HAP-1 (cell line): ENCODE measurements at regions not wholly inside any gene's neighbourhood (a gene's known extent, or its start where the extent isn't known, plus 50 kb on each side); places are given as distances from the start of the nearest gene placed in this dataset.

Experiments used
- DNase-seq, 2 experiments: peaks; one replicate each; pipeline ENCODE4 v3.0.0-alpha.2; 2016 to 2020; ENCODE audit warnings: low spot score in 2 of 2
- H3K27me3 ChIP-seq: fragments of 250-450 bp; sonication (Bioruptor Pico); 2 replicates; pipeline ENCODE4 v1.5.1; 2020; ENCODE audit warnings: low read depth, mild to moderate bottlenecking, moderate library complexity
- H3K36me3 ChIP-seq: fragments of 250-450 bp; sonication (Bioruptor Pico); replicated peaks from 2 replicates; pipeline ENCODE4 v1.5.1; 2020; ENCODE audit warnings: mild to moderate bottlenecking
- H3K4me1 ChIP-seq: fragments of 250-450 bp; sonication (Bioruptor Pico); 2 replicates; pipeline ENCODE4 v1.5.1; 2020; ENCODE audit warnings: mild to moderate bottlenecking
- H3K4me3 ChIP-seq: fragments of 250-450 bp; sonication (Bioruptor Pico); 2 replicates; pipeline ENCODE4 v1.5.1; 2020; ENCODE audit warnings: mild to moderate bottlenecking, moderate library complexity
- H3K9me3 ChIP-seq: fragments of 250-450 bp; sonication (Bioruptor Pico); 2 replicates; pipeline ENCODE4 v1.5.1; 2020; ENCODE audit warnings: mild to moderate bottlenecking, moderate library complexity
- in situ Hi-C: fragments of 300-500 bp; cut with MboI; formaldehyde crosslinking; loops from 3 replicates; pipeline ENCODE4 v1.14.3; 2020; ENCODE audit warnings: low sequenced_read_pairs, inconsistent platforms, mixed read lengths

DNA sequence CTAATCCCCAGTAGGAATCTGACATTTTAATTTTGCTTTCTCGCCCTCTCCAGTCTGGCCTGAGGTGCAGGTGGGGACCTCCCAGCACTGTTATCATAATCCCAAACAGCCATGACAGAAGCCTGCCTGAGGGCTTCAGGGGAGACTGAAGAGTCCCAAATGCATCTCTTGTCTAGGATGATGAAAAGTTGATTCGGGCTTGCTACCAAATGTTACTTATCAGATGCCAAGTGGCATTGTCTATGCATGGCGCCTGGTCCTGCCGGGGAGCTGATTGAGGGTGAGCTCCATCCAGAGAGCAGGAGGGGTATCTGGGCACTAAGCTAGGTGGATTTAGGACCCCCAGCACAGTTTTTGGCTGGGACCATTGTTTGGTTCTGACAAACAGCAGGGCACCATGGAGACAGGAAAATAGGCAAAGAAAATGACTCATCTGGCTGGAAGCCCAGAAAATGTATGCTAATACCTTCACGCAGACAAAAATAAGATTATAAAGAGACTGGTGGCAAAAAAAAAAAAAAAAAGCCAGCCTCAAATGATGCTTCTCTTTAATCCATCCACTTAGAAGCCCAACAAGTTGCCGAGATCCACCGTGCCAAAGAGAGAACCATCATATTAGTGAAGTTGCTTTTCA lies 513.7 kb upstream of the SULF2 start:
- peaks cover 28% of the 10 kb centered on the region for H3K4me1 ChIP-seq
- peak; percentile 86 to 91 for DNase-seq
- no peaks in the 10 kb centered on the region for H3K9me3 ChIP-seq
- no peaks in the 10 kb centered on the region for H3K36me3 ChIP-seq
- no peak overlapping the region for H3K4me3 ChIP-seq
- in situ Hi-C loops, result no loop called here
- H3K27me3 ChIP-seq, result no peaks in the 10 kb centered on the region

DNA sequence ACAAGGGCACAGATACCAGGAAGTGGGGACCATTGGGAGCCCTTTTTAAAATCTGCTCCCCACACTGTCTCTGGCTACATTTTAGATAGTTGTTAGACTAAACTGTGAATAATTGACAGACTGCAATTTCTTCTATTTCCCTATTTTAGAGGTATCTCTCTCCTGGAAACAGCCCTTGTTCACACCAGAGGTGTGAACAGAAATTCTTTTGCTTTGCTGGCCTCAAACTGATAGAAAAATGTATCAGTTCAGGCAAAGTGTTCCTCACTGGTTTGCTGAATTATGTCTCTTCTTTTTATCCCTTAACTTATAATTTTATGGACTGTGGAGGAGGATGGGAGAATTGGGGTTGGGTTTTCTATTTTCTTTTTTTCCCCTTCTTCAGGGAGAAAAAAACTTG lies 513.2 kb upstream of the SULF2 start:
- peaks cover 32% of the 10 kb centered on the region for H3K4me1 ChIP-seq
- in situ Hi-C loops, result no loop called here
- DNase-seq, result no peak
- no peaks in the 10 kb centered on the region for H3K9me3 ChIP-seq
- H3K4me3 ChIP-seq, result no peak overlapping the region
- H3K36me3 ChIP-seq, result no peaks in the 10 kb centered on the region
- no peaks in the 10 kb centered on the region for H3K27me3 ChIP-seq

DNA sequence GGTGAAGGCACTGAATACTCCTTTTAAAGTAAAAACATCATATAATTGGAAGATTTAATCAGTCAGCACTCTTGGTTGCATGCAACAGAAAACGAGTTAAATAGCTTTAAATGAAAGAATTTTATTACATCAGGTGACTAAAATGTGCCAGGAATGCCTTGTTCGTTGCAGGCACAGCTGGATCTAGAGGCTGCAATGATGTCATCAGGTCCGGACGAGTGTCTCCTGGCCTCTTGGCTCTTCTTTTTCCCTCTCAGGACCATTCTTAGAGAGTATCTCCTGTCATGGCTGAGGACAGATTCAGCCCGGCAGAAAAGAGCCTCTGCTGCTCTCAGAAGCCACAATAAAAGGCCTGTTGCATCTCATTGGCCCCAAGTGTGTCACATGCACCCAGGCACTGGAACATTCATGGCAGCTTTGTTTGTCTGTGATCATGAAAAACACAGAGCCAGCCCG lies 510.7 kb upstream of the SULF2 start:
- H3K9me3 ChIP-seq, result no peaks in the 10 kb centered on the region
- DNase-seq, result no peak
- H3K4me1 ChIP-seq, result peaks cover 56% of the 10 kb centered on the region
- in situ Hi-C loops, result no loop called here
- no peak overlapping the region for H3K4me3 ChIP-seq
- no peaks in the 10 kb centered on the region for H3K27me3 ChIP-seq
- H3K36me3 ChIP-seq, result no peaks in the 10 kb centered on the region

DNA sequence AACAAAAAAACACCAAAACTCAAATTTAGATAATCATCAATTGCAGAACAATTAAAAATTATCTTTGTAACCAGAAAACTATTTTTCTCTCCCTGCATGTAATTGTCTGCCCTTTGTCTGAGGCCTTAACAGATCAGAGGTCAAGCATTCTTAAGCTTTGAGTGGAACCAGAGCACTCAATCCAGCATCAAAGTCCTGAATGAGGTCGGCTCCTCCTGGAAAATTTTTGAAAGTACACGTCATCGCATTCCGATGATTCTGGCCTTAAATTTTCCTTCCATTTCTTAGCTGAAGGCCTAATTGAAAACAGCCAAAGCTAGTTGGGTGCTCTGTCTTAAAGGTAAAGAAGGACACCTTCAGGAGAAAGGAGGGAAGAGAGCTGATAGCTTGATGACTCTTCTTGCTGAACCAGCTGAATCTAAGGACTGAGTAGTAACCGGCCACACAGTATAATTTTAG lies 510.2 kb upstream of the SULF2 start:
- in situ Hi-C loops, result no loop called here
- H3K4me3 ChIP-seq, result no peak overlapping the region
- H3K36me3 ChIP-seq, result no peaks in the 10 kb centered on the region
- peak; percentile 64 to 85 for DNase-seq
- peaks cover 58% of the 10 kb centered on the region for H3K4me1 ChIP-seq
- no peaks in the 10 kb centered on the region for H3K9me3 ChIP-seq
- H3K27me3 ChIP-seq, result no peaks in the 10 kb centered on the region

DNA sequence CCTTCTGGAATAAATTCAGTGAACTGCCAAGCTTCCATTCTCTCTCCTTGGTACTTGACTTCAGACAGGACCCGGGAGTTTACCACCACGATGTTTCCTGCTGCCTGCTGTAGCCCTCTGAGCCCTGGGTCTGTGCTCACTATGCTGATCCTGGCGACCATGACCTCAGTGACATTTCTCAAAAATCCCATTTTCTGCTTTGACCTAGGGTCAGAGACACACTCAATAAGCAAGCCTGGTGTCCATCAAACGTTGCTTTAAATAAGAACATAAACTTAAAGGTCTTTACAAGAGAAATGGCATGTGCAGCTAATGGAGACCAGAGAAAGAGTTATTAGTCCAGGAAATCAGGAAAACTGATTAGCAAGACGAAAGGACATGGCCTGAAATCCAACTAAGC lies 509.7 kb upstream of the SULF2 start:
- in situ Hi-C loops, result no loop called here
- Histone ChIP-seq H3K9me3 (no peaks in the 10 kb centered on the region), H3K36me3 (no peaks in the 10 kb centered on the region), H3K4me3 (no peak overlapping the region), H3K4me1 (peaks cover 58% of the 10 kb centered on the region), H3K27me3 (no peaks in the 10 kb centered on the region)
- no peak for DNase-seq

DNA sequence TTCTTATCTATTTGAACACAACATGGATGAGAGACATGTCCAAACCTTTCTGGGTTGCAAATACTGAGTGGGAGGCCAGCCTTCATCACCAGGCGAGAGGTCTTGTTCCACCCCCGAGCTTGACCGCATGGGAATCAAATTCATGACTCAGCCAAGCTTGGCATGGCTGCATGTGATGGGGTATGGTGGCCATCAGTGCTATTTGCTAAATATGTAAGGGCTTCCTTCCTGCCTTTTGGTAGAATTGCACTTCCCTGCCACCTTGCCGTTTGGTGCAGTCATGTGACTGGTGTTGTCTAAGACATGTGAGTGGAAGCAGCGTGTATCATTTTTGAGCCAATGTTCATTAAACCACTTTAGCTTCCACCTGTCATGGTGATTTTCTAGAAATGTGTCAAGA lies 508.9 kb upstream of the SULF2 start:
- H3K36me3 ChIP-seq, result no peaks in the 10 kb centered on the region
- no peak for DNase-seq
- H3K4me3 ChIP-seq, result no peak overlapping the region
- in situ Hi-C loops, result no loop called here
- no peaks in the 10 kb centered on the region for H3K27me3 ChIP-seq
- peaks cover 52% of the 10 kb centered on the region for H3K4me1 ChIP-seq
- no peaks in the 10 kb centered on the region for H3K9me3 ChIP-seq

DNA sequence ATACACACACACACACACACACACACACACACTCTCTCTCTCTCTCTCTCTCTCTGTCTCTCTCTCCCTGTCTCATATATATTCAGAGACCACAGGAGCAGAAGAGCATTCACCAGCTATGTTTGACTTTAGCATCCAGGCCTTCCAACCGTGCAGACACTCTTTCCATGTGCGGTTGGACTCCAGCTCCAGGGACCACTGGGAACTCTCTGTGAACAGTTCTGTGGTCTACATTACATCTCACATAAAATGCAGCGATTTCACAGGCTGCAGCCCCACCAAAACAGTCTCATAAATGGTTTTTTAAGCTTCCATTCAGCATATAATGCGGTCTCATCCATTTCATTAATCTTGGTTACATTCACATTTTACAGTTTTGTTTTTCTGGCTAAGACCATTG lies 508.4 kb upstream of the SULF2 start:
- Histone ChIP-seq H3K9me3 (no peaks in the 10 kb centered on the region), H3K4me1 (peaks cover 49% of the 10 kb centered on the region), H3K4me3 (no peak overlapping the region), H3K27me3 (no peaks in the 10 kb centered on the region), H3K36me3 (no peaks in the 10 kb centered on the region)
- in situ Hi-C loops, result no loop called here
- no peak for DNase-seq

DNA sequence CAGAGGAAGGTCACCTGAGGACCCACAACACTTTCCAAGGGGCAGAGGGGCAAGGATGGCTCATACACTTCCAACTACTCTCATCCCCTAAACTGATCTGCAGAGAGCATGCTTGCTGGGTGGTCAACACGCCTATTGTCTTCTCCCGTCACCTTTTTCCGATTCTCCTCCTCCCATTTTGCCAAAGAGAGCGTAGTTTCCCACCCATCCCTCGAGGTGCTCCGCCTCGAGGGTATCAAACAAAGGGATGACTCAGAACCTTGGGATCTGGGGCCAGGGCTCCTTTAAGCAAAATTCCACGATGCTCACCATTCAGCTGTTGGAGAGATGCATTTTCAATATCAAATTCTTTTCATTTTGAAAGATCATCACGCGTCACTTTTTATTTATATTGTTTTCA lies 507.5 kb upstream of the SULF2 start:
- Histone ChIP-seq H3K36me3 (no peaks in the 10 kb centered on the region), H3K4me3 (no peak overlapping the region), H3K27me3 (no peaks in the 10 kb centered on the region), H3K9me3 (no peaks in the 10 kb centered on the region), H3K4me1 (peaks cover 44% of the 10 kb centered on the region)
- peak; percentile 17 to 31 for DNase-seq
- in situ Hi-C loops, result no loop called here

DNA sequence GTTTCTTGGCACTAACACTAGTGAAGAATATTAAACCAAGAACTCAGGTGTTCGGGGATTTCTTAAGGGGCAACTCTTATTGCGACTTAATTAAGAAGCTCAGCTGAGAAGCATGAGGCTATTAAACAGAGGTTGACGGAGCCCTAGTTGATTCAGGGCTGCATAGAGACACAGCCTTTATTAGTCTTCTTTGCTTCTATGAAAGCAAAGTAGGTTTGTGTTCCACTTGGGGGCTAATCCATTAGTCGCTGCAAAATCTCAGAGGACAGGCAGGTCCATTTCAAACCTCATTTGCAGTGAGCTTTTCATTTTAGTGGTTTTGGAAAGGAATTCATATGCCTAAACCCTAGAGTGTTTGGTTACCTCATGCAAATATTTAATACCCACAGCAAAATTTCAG lies 506.6 kb upstream of the SULF2 start:
- Histone ChIP-seq H3K4me1 (peaks cover 44% of the 10 kb centered on the region), H3K4me3 (no peak overlapping the region), H3K9me3 (no peaks in the 10 kb centered on the region), H3K36me3 (no peaks in the 10 kb centered on the region), H3K27me3 (no peaks in the 10 kb centered on the region)
- in situ Hi-C loops, result no loop called here
- DNase-seq, result no peak

DNA sequence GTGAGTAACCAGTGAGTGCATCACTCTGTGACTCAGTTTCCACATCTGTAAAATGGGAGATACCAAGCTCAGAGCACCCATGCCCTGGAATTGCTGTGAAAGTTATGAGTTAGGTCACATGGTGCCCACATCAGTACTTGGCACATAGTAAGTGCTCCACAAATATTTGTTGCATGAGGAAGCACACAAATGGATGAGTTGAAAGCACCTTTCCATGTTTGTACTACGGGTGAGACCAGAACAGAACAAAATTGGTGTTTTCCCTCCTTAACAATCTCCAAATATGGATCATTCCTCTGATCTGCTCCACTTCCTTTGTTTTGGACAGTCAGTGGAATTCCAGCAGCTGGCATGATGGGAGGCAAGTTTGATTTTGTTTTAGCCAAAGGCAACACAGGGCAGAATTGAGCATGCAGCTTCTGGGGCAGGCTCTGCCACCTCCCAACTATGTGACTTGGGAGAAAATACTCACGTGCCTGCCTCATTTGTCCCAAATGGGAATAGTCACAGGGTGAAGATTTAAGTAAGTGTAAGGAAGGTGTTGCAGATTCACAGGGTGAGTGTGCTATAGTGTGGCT lies 503.7 kb upstream of the SULF2 start:
- in situ Hi-C loops, result no loop called here
- no peak overlapping the region for H3K4me3 ChIP-seq

DNA sequence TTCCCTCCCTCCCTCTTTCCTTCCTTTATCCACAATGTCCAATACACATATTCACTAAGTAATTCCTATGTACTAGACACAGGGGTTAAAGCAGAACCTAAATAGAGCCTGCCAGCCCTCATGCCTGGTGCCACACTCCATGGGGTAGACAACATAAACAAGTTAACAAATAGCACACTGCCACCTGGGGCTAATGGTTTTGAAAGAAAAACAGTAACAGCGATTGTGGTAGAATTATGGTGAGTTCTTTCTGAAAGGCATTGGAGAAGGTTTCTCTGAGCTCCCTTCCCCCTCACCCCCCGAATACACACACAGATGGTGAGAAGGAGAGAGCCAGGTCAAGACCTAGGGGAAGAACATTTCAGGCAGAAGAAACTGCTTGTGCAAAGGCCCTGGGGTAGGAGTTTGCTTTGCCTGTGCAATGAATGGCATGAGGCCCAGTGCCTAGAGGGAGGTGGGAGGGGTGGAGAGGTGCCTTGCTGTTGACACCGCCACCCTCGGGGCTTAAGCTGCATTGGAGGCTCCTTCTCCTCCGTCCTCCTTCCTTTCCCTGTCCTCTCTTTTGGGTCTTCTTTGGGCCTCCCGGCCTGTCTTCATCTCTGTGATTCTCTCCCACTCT lies 502.4 kb upstream of the SULF2 start:
- no peaks in the 10 kb centered on the region for H3K27me3 ChIP-seq
- peaks cover 18% of the 10 kb centered on the region for H3K4me1 ChIP-seq

More for the DNA sequence above, 503.7 kb upstream of the SULF2 start:
- Histone ChIP-seq H3K4me1 (peaks cover 30% of the 10 kb centered on the region), H3K36me3 (no peaks in the 10 kb centered on the region), H3K27me3 (no peaks in the 10 kb centered on the region), H3K9me3 (no peaks in the 10 kb centered on the region)
- DNase-seq, result no peak

DNA sequence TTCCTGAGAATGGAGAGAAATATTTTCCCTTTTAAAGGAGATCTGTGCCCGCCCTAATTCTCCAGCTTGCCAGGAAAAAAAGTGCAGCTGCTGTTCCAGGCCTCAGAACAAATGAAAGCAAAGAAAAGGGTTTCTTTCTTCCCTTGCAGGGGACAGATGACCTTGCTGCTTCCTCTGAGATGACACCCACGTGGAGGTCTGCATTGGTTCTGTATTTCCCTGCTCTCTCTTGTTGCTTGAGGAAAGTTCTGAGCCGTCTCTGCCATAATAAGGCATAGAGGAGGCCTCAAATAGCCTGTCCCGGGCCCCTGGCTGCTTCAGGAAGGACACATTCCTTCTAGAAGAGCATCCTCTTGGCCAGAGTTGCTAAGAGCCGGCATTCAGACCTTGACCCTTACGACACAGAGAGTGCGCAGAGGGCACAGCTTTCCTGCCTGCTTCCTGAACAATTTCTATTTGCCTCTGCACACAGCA lies 501.8 kb upstream of the SULF2 start:
- no peak overlapping the region for H3K4me3 ChIP-seq
- no peaks in the 10 kb centered on the region for H3K27me3 ChIP-seq
- no peaks in the 10 kb centered on the region for H3K36me3 ChIP-seq
- H3K4me1 ChIP-seq, result peaks cover 12% of the 10 kb centered on the region
- no peak for DNase-seq
- no peaks in the 10 kb centered on the region for H3K9me3 ChIP-seq
- in situ Hi-C loops, result no loop called here

More for the DNA sequence above, 502.4 kb upstream of the SULF2 start:
- no peak for DNase-seq
- in situ Hi-C loops, result no loop called here
- H3K36me3 ChIP-seq, result no peaks in the 10 kb centered on the region
- no peak overlapping the region for H3K4me3 ChIP-seq
- no peaks in the 10 kb centered on the region for H3K9me3 ChIP-seq

DNA sequence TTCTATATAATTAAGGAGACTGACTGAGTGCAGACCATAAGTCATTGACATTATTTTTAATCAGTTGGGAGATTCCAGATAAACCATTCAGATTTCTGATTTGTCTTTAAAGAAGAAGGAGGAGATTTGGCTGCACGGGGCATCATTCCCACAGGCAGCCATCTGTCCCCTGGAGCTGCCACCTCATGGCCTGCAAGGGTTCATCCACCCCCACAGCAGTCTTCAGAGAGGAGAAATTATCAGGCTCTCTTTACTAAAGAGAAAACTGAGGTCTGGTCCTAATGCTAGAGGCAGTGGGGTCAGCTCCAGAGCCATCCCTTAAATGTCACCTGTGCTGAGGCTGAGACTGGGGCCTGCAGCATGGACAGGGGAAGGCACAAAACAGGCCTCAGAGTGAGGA lies 501.3 kb upstream of the SULF2 start:
- Histone ChIP-seq H3K4me1 (peaks cover 8% of the 10 kb centered on the region), H3K9me3 (no peaks in the 10 kb centered on the region), H3K4me3 (no peak overlapping the region), H3K27me3 (no peaks in the 10 kb centered on the region), H3K36me3 (no peaks in the 10 kb centered on the region)
- in situ Hi-C loops, result no loop called here
- DNase-seq, result no peak

DNA sequence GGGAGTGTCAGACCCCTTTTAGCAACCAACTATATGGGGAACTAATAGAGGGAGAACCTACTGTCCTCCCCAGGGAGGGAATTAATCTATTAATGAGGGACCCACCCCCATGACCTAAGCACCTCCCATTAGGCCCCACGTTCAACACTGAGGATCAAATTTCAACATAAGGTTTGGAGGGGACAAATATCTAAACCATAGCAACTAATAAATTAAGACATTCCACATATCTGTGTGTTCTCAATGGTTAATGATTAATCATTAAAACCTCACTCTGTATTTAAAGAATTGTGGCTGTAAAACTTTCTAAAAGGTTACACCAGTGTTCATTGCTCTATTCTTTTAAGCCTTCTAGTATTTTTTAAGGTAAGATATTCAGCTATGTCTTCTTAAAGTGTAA lies 500.4 kb upstream of the SULF2 start:
- in situ Hi-C loops, result no loop called here
- no peak for DNase-seq

More for the DNA sequence above, 500.4 kb upstream of the SULF2 start:
- H3K27me3 ChIP-seq, result no peaks in the 10 kb centered on the region
- no peaks in the 10 kb centered on the region for H3K9me3 ChIP-seq
- no peak overlapping the region for H3K4me3 ChIP-seq
- H3K4me1 ChIP-seq, result no peaks in the 10 kb centered on the region
- no peaks in the 10 kb centered on the region for H3K36me3 ChIP-seq
